GM12878 (cell line): ENCODE measurements at regions not wholly inside any gene's neighbourhood (a gene's known extent, or its start where the extent isn't known, plus 50 kb on each side); places are given as distances from the start of the nearest gene placed in this dataset.

Experiments used
- ATAC-seq: fragments of 200-7000 bp; cut with Tn5 transposase; 3 replicates; pipeline ENCODE4 v1.9.1; 2020; ENCODE audit warnings: mild to moderate bottlenecking, moderate library complexity
- BruUV-seq: library from RNA; stranded (reverse); fragments of 400-500 nt; replicated peaks from 2 replicates; lab custom pipeline; 2021; lab: Mats Ljungman, UMichigan
- CTCF ChIA-PET: fragments of 300-600 bp; sonication (Branson Sonifier 250); formaldehyde crosslinking; extraction: SDS; loops from one replicate; lab custom pipeline; 2021; ENCODE audit warnings: inconsistent platforms; lab: Yijun Ruan, JAX
- POLR2A ChIA-PET: fragments of 350-600 bp; formaldehyde crosslinking; extraction: SDS; loops from one replicate; lab custom pipeline; 2021; ENCODE audit warnings: inconsistent platforms; lab: Charles Lee
- RAD21 ChIA-PET: fragments of 300-600 bp; sonication (Branson Sonifier 250); formaldehyde crosslinking; loops from one replicate; lab custom pipeline; 2023; ENCODE audit warnings: antibody characterized with exemption; ENCODE audit not compliant: unreplicated experiment; lab: Charles Lee
- SMC1A ChIA-PET: fragments of 300-600 bp; sonication (Branson Sonifier 250); formaldehyde crosslinking; loops from one replicate; lab custom pipeline; 2023; ENCODE audit not compliant: unreplicated experiment, uncharacterized antibody; lab: Charles Lee
- DNase-seq: peaks from one replicate; pipeline ENCODE4 v3.0.0-alpha.2; 2011; ENCODE audit warnings: low read depth, low spot score
- FAIRE-seq: peaks from 3 replicates; lab custom pipeline; 2011; peaks lifted over from hg19 to GRCh38; lab: Jason Lieb, UNC
- H2AFZ ChIP-seq: 2 replicates; pipeline ENCODE4 v1.6.0; 2011; ENCODE audit warnings: low read depth, low read length, control low read depth; ENCODE audit not compliant: control insufficient read depth
- H3K27ac ChIP-seq: 2 replicates; pipeline ENCODE4 v1.5.1; 2011; ENCODE audit warnings: control low read depth; ENCODE audit not compliant: control insufficient read depth, insufficient read depth
- H3K27me3 ChIP-seq, 2 experiments: replicated peaks in 1 of 2; 2 replicates each; pipeline versions ENCODE4 v1.6.0 to v1.6.1; 2011; ENCODE audit warnings: low read length in 1 of 2; ENCODE audit not compliant: control insufficient read depth in 2 of 2, insufficient read depth in 2 of 2
- H3K36me3 ChIP-seq, 2 experiments: 2 replicates each; pipeline ENCODE4 v1.5.1; 2011; ENCODE audit warnings: low read length in 1 of 2; ENCODE audit not compliant: control insufficient read depth in 2 of 2, insufficient read depth in 2 of 2
- H3K4me1 ChIP-seq: 2 replicates; pipeline ENCODE4 v1.6.1; 2011; ENCODE audit warnings: mild to moderate bottlenecking, low read length, moderate library complexity, mixed read lengths; ENCODE audit not compliant: control insufficient read depth, insufficient read depth
- H3K4me2 ChIP-seq: 2 replicates; pipeline ENCODE4 v1.6.0; 2011; ENCODE audit warnings: control low read depth; ENCODE audit not compliant: control insufficient read depth, insufficient read depth
- H3K4me3 ChIP-seq: fragments of 200-600 bp; sonication (generic); 2 replicates; pipeline ENCODE4 v1.5.1; 2016
- H3K79me2 ChIP-seq: 2 replicates; pipeline ENCODE4 v1.6.0; 2011; ENCODE audit warnings: low read length; ENCODE audit not compliant: control insufficient read depth, insufficient read depth
- H3K9ac ChIP-seq: 2 replicates; pipeline ENCODE4 v1.8.0; 2011; ENCODE audit warnings: low read length, control low read depth, mixed read lengths; ENCODE audit not compliant: control insufficient read depth, insufficient read depth
- H3K9me3 ChIP-seq: replicated peaks from 3 replicates; pipeline ENCODE4 v1.5.1; 2011; ENCODE audit warnings: mild to moderate bottlenecking, low read length; ENCODE audit not compliant: control insufficient read depth, insufficient read depth
- H4K20me1 ChIP-seq: 2 replicates; pipeline ENCODE4 v1.6.0; 2011; ENCODE audit not compliant: control insufficient read depth, insufficient read depth
- ETV6 ChIP-seq, 2 experiments: fragments of 450-650 bp in 1 of 2; IDR thresholded peaks in 1 of 2; conservative IDR thresholded peaks in 1 of 2; 2 replicates each; pipeline ENCODE4 v1.6.1; 2014; ENCODE audit warnings: antibody characterized with exemption in 1 of 2, borderline replicate concordance in 1 of 2, low read depth in 1 of 2, mild to moderate bottlenecking in 1 of 2, moderate library complexity in 1 of 2
- NFYB ChIP-seq: IDR thresholded peaks from 2 replicates; pipeline ENCODE4 v1.6.1; 2011; ENCODE audit warnings: low read depth, mild to moderate bottlenecking, low read length, improper control_type of control experiment, moderate library complexity; ENCODE audit not compliant: insufficient read depth
- NRF1 ChIP-seq: conservative IDR thresholded peaks from 2 replicates; pipeline ENCODE4 v1.6.1; 2011; ENCODE audit warnings: mild to moderate bottlenecking, low read depth, low read length, improper control_type of control experiment
- SMARCA5 ChIP-seq: fragments of 450-650 bp; IDR thresholded peaks from 2 replicates; pipeline ENCODE4 v1.6.1; 2017; ENCODE audit warnings: mild to moderate bottlenecking
- SUZ12 ChIP-seq: fragments of 200-600 bp; sonication (generic); IDR thresholded peaks from one replicate; pipeline ENCODE4 v1.6.1; 2018; ENCODE audit warnings: antibody characterized with exemption, mild to moderate bottlenecking; ENCODE audit not compliant: unreplicated experiment
- WGBS: methylation state at CpG from one replicate; pipeline ENCODE4 v1.1.6; 2016; ENCODE audit warnings: low lambda C conversion rate; ENCODE audit not compliant: insufficient replicate concordance, insufficient coverage; ENCODE audit errors: missing lambda C conversion rate; 5-methylcytosine and 5-hydroxymethylcytosine counted together
- in situ Hi-C: fragments of 300-500 bp; cut with MboI; formaldehyde crosslinking; loops from 9 replicates; pipeline ENCODE4 v1.14.3; 2018; ENCODE audit warnings: mixed read lengths
- intact Hi-C: fragments of 100-400 bp; cut with micrococcal nuclease; formaldehyde crosslinking; loops from one replicate; pipeline ENCODE4 v1.14.2; 2022; ENCODE audit not compliant: unreplicated experiment
- TF ChIP-seq, protein P1 (sequence below): IDR thresholded peaks from 2 replicates; pipeline ENCODE4 v1.6.1; 2012; ENCODE audit warnings: low read depth, low read length, improper control_type of control experiment
- TF ChIP-seq, protein P2 (sequence below): IDR thresholded peaks from 2 replicates; pipeline ENCODE4 v1.6.1; 2011; ENCODE audit warnings: borderline replicate concordance, low read depth, mild to moderate bottlenecking, moderate library complexity, mixed read lengths, low read length; ENCODE audit not compliant: insufficient read depth; ENCODE audit errors: extremely low read length

DNA sequence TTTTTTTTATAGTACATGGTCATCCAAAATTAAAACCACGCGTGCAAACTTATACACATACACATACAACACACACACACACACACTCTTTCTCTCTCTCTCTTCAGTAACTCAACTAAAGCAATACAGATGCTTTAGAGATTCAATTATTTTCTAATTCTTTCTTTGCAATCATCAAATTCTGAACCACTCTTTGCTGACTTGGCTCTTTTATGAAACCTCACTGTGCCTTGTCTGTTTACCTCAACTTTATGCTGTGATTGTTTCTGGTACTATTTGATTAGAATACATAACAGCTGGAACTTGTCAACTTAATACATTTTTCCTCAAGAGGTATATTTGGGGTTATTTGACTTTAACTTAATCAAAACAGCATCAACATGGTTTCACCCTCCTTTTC, 1309.7 kb downstream of the ROBO2 start:
- ATAC-seq (no peak), DNase-seq (no peak), FAIRE-seq (no peak)
- ChIA-PET RAD21 (no interaction called here), POLR2A (no interaction called here), SMC1A (no interaction called here), CTCF (no interaction called here)
- no peak overlapping the region for H2AFZ ChIP-seq
- WGBS, result 48% methylated on average over 2 of the region's 2 CpGs
- H4K20me1 ChIP-seq, result no peaks in the 10 kb centered on the region
- in situ Hi-C loops, result no loop called here
- no peaks in the 10 kb centered on the region for H3K79me2 ChIP-seq
- H3K4me2 ChIP-seq, result no peak overlapping the region
- intact Hi-C loops, result no loop called here
- no TSS peak for BruUV-seq
- no peak overlapping the region for H3K27ac ChIP-seq
- H3K9ac ChIP-seq, result no peak overlapping the region
- H3K36me3 ChIP-seq, result no peaks in the 10 kb centered on the region
- TF ChIP-seq ETV6 (conservative IDR thresholded peaks at IDR 0.05 in 1 of 2, IDR thresholded peaks at IDR 0.05 in 1 of 2; ENCODE audit: borderline replicate concordance in 1 of 2, low read depth in 1 of 2) (no peak), NFYB (no peak), NRF1 (no peak), SMARCA5 (no peak), SUZ12 (no peak)
- TF ChIP-seq, protein P1, sequence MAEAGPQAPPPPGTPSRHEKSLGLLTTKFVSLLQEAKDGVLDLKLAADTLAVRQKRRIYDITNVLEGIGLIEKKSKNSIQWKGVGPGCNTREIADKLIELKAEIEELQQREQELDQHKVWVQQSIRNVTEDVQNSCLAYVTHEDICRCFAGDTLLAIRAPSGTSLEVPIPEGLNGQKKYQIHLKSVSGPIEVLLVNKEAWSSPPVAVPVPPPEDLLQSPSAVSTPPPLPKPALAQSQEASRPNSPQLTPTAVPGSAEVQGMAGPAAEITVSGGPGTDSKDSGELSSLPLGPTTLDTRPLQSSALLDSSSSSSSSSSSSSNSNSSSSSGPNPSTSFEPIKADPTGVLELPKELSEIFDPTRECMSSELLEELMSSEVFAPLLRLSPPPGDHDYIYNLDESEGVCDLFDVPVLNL, result no peak
- TF ChIP-seq, protein P2, sequence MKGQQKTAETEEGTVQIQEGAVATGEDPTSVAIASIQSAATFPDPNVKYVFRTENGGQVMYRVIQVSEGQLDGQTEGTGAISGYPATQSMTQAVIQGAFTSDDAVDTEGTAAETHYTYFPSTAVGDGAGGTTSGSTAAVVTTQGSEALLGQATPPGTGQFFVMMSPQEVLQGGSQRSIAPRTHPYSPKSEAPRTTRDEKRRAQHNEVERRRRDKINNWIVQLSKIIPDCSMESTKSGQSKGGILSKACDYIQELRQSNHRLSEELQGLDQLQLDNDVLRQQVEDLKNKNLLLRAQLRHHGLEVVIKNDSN, result no peak
- H3K4me1 ChIP-seq, result no peaks in the 10 kb centered on the region
- no peak overlapping the region for H3K4me3 ChIP-seq
- no peaks in the 10 kb centered on the region for H3K27me3 ChIP-seq
- H3K9me3 ChIP-seq, result no peaks in the 10 kb centered on the region
